ENCODE measurements at regions not wholly inside any gene's neighbourhood (a gene's known extent, or its start where the extent isn't known, plus 50 kb on each side); places are given as distances from the start of the nearest gene placed in this dataset.
"Not testable (repeated sequence)": the region's sequence is repeated elsewhere in the genome, so short reads cannot be mapped to it uniquely, and the experiment has no call there.

DNA sequence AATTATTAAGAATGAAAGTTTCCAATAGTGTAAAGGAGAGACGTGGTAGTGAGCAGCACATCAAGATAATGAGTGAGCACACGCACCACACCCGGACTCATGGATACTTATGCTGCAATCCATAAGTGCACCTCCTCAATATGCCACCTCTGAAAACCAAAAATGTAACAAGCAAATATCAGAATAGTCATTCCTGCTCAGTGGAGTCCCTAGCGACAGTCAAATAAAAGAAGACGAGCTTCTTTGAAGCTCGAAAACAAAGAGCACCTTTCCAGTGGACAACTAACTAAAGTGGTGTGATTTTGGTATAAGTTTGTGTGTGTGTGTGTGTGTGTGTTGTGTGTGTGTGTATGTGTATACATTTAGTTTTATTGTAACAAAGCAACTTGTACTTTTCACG lies 241.3 kb downstream of the DEPDC1B start:
- Histone ChIP-seq H3F3A (ENCODE audit: low read length, unreplicated experiment) (no peaks in the 10 kb centered on the region), H3K9me3 (ENCODE audit: low read length) (no peaks in the 10 kb centered on the region), H3K4me3 (ENCODE audit: low read length) (no peak overlapping the region), H2AFZ (ENCODE audit: low read length) (no peak overlapping the region), H4K20me1 (ENCODE audit: low read length) (no peaks in the 10 kb centered on the region), H3K4me1 (ENCODE audit: insufficient read depth, low read length) (no peaks in the 10 kb centered on the region), H3K9me2 (replicated peaks; ENCODE audit: low read length) (no peaks in the 10 kb centered on the region), H3K79me2 (ENCODE audit: low read length) (no peaks in the 10 kb centered on the region), H3K4me2 (ENCODE audit: low read length) (no peak overlapping the region), H3K9ac (ENCODE audit: low read length) (no peak overlapping the region), H3K27ac (ENCODE audit: low read length) (no peak overlapping the region), H3K36me3 (ENCODE audit: low read depth, low read length) (no peaks in the 10 kb centered on the region), H3K27me3 (ENCODE audit: low read length) (peaks cover 17% of the 10 kb centered on the region)
- BruUV-seq (replicated peaks): no TSS peak
- CTCF ChIA-PET: no interaction called here
- TF ChIP-seq EZH2phosphoT487 (IDR thresholded peaks at IDR 0.05; ENCODE audit: borderline replicate concordance, low read length) (no peak), EZH2 (IDR thresholded peaks at IDR 0.05; ENCODE audit: low read length, unreplicated experiment) (no peak)
- TF ChIP-seq, protein P1, sequence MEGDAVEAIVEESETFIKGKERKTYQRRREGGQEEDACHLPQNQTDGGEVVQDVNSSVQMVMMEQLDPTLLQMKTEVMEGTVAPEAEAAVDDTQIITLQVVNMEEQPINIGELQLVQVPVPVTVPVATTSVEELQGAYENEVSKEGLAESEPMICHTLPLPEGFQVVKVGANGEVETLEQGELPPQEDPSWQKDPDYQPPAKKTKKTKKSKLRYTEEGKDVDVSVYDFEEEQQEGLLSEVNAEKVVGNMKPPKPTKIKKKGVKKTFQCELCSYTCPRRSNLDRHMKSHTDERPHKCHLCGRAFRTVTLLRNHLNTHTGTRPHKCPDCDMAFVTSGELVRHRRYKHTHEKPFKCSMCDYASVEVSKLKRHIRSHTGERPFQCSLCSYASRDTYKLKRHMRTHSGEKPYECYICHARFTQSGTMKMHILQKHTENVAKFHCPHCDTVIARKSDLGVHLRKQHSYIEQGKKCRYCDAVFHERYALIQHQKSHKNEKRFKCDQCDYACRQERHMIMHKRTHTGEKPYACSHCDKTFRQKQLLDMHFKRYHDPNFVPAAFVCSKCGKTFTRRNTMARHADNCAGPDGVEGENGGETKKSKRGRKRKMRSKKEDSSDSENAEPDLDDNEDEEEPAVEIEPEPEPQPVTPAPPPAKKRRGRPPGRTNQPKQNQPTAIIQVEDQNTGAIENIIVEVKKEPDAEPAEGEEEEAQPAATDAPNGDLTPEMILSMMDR (conservative IDR thresholded peaks at IDR 0.05; ENCODE audit: low read depth, low read length): no peak
- intact Hi-C loops (cut with micrococcal nuclease): no loop called here
- ATAC-seq (no peak), DNase-seq (no peak)
- POLR2A ChIA-PET (ENCODE audit: unreplicated experiment): no interaction called here

DNA sequence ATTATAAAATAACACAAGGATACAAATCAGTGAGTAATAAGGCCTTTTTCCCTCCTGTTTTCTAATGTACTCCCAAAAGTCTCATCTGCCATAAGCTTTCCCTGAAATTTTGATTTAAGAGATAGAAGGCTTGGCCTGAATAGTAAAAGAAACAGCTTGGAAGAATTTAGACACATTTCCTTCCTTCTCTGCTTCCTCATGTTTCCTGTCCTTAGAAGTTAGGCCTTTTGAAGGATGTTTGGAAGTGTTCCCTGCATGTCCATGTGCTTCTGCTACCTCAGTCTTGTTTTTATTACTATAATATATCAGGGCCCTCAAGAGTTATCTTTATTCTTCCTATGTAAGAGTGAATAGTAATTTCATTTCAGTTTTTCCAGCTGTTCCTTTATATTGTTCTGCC lies 242.7 kb downstream of the DEPDC1B start:
- CTCF ChIA-PET: no interaction called here

GRCh38 chr5:60455589-60455988 lies 244.4 kb downstream of the DEPDC1B start:
- Histone ChIP-seq H3K9me3 (ENCODE audit: low read length) (no peaks in the 10 kb centered on the region), H4K20me1 (ENCODE audit: low read length) (no peaks in the 10 kb centered on the region), H3K9ac (ENCODE audit: low read length) (no peak overlapping the region), H3K27me3 (ENCODE audit: low read length) (peaks cover 24% of the 10 kb centered on the region), H3F3A (ENCODE audit: low read length, unreplicated experiment) (no peaks in the 10 kb centered on the region), H3K36me3 (ENCODE audit: low read depth, low read length) (no peaks in the 10 kb centered on the region), H3K4me1 (ENCODE audit: insufficient read depth, low read length) (no peaks in the 10 kb centered on the region), H3K4me2 (ENCODE audit: low read length) (no peak overlapping the region), H3K9me2 (replicated peaks; ENCODE audit: low read length) (no peaks in the 10 kb centered on the region), H3K79me2 (ENCODE audit: low read length) (no peaks in the 10 kb centered on the region), H2AFZ (ENCODE audit: low read length) (no peak overlapping the region), H3K4me3 (ENCODE audit: low read length) (no peak overlapping the region), H3K27ac (ENCODE audit: low read length) (no peak overlapping the region)
- intact Hi-C loops (cut with micrococcal nuclease): no loop called here
- BruUV-seq (replicated peaks): no TSS peak
- ChIA-PET POLR2A (ENCODE audit: unreplicated experiment) (no interaction called here), CTCF (no interaction called here)
- ATAC-seq (no peak), DNase-seq (no peak)
- no peak for TF ChIP-seq EZH2phosphoT487 (IDR thresholded peaks at IDR 0.05; ENCODE audit: borderline replicate concordance, low read length)
- TF ChIP-seq EZH2 (IDR thresholded peaks at IDR 0.05; ENCODE audit: low read length, unreplicated experiment): no peak
- TF ChIP-seq, protein P1 (conservative IDR thresholded peaks at IDR 0.05; ENCODE audit: low read depth, low read length): no peak

More for the DNA sequence above, 242.7 kb downstream of the DEPDC1B start:
- DNase-seq (no peak), ATAC-seq (no peak)
- H3K9me3 ChIP-seq (ENCODE audit: low read length): no peaks in the 10 kb centered on the region
- no peaks in the 10 kb centered on the region for H3K4me1 ChIP-seq (ENCODE audit: insufficient read depth, low read length)
- no peak overlapping the region for H3K9ac ChIP-seq (ENCODE audit: low read length)
- no peaks in the 10 kb centered on the region for H3K79me2 ChIP-seq (ENCODE audit: low read length)
- H4K20me1 ChIP-seq (ENCODE audit: low read length): no peaks in the 10 kb centered on the region
- no peak overlapping the region for H3K4me2 ChIP-seq (ENCODE audit: low read length)
- H3K27ac ChIP-seq (ENCODE audit: low read length): no peak overlapping the region
- no peak overlapping the region for H2AFZ ChIP-seq (ENCODE audit: low read length)
- intact Hi-C loops (cut with micrococcal nuclease): no loop called here
- BruUV-seq (replicated peaks): no TSS peak
- TF ChIP-seq EZH2phosphoT487 (IDR thresholded peaks at IDR 0.05; ENCODE audit: borderline replicate concordance, low read length): no peak
- no peak for TF ChIP-seq EZH2 (IDR thresholded peaks at IDR 0.05; ENCODE audit: low read length, unreplicated experiment)
- TF ChIP-seq, protein P1 (conservative IDR thresholded peaks at IDR 0.05; ENCODE audit: low read depth, low read length): no peak
- H3K27me3 ChIP-seq (ENCODE audit: low read length): peaks cover 29% of the 10 kb centered on the region
- H3K4me3 ChIP-seq (ENCODE audit: low read length): no peak overlapping the region
- no peaks in the 10 kb centered on the region for H3F3A ChIP-seq (ENCODE audit: low read length, unreplicated experiment)
- POLR2A ChIA-PET (ENCODE audit: unreplicated experiment): no interaction called here
- H3K9me2 ChIP-seq (replicated peaks; ENCODE audit: low read length): no peaks in the 10 kb centered on the region
- H3K36me3 ChIP-seq (ENCODE audit: low read depth, low read length): no peaks in the 10 kb centered on the region

DNA sequence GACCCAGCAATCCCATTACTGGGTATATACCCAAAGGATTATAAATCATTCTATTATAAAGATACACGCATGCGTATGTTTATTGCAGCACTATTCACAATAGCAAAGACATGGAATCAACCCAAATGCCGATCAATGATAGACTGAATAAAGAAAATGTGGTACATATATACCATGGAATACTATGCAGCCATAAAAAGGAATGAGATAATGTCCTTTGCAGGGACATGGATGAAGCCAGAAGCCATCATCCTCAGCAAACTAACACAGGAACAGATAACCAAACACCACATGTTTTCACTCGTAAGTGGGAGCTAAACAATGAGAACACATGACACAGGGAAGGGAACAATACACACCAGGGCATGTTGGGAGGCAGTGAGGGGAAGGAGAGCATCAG lies 245.7 kb downstream of the DEPDC1B start:
- H3F3A ChIP-seq (ENCODE audit: low read length, unreplicated experiment); DNase-seq; H3K9ac ChIP-seq (ENCODE audit: low read length); H3K36me3 ChIP-seq (ENCODE audit: low read depth, low read length); H3K9me2 ChIP-seq (replicated peaks; ENCODE audit: low read length); H3K27ac ChIP-seq (ENCODE audit: low read length); H3K79me2 ChIP-seq (ENCODE audit: low read length); BruUV-seq (replicated peaks); CTCF ChIA-PET; H3K4me3 ChIP-seq (ENCODE audit: low read length); H3K4me2 ChIP-seq (ENCODE audit: low read length); H4K20me1 ChIP-seq (ENCODE audit: low read length); POLR2A ChIA-PET (ENCODE audit: unreplicated experiment); H2AFZ ChIP-seq (ENCODE audit: low read length); H3K4me1 ChIP-seq (ENCODE audit: insufficient read depth, low read length); ATAC-seq; H3K9me3 ChIP-seq (ENCODE audit: low read length); intact Hi-C loops (cut with micrococcal nuclease): not testable (repeated sequence)
- peaks cover 24% of the 10 kb centered on the region for H3K27me3 ChIP-seq (ENCODE audit: low read length)
